ENCODE measurements at regions not wholly inside any gene's neighbourhood (a gene's known extent, or its start where the extent isn't known, plus 50 kb on each side); places are given as distances from the start of the nearest gene placed in this dataset.

DNA sequence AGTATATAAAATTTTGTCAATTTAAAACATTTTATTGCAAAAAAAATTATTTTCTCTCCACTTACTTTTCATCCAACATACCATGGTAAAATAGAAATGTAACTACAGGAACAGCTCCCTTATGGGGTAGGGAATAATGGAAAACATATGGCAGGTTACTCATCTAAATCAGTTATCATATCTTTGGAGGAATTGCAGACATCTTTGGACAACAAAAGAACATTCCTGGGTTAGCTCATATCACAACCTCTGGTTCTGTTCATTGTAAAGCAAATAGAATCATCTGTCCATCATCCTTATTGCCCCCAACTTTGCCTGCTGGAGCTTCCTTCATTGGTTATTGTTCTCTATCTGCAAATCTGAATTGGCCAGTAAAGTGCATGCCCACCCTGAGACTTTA is 387.5 kb upstream of the GRID2 start:
- no peaks in the 10 kb centered on the region for H3K27me3 ChIP-seq
- H3K4me3 ChIP-seq, result no peak overlapping the region
- DNase-seq, result no peak
- intact Hi-C loops (cut with DNase I; ENCODE audit: low total_unique reads), result no loop called here
- no peaks in the 10 kb centered on the region for H3K9me3 ChIP-seq
- H3K4me1 ChIP-seq, result no peaks in the 10 kb centered on the region
- no peak for TF ChIP-seq CTCF (IDR thresholded peaks at IDR 0.05)
- H3K27ac ChIP-seq, result no peak overlapping the region
- no peaks in the 10 kb centered on the region for H3K36me3 ChIP-seq

DNA sequence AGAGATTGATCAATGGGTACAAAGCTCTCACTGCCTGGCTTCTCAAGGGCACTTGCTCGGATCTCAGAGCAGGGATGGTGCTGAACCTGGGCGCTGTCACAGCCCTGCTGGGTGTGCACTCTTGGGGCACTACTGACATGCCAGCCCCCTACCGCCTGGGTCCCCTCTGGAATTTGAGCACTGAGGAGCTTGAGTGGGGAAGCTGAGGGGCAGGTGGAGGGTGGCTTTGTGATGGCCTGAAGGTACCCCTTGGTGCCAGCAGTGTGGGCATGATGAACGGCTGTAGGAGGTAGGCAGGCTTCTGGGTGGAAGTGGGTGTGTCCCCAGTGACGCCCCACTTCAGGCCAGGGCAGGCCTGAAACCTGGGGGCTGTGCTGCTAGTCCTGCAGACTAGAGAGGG is 379.1 kb upstream of the GRID2 start:
- Histone ChIP-seq H3K27ac (no peak overlapping the region), H3K36me3 (no peaks in the 10 kb centered on the region), H3K4me1 (no peaks in the 10 kb centered on the region), H3K4me3 (no peak overlapping the region), H3K27me3 (no peaks in the 10 kb centered on the region), H3K9me3 (no peaks in the 10 kb centered on the region)
- intact Hi-C loops (cut with DNase I; ENCODE audit: low total_unique reads), result no loop called here
- DNase-seq, result no peak
- no peak for TF ChIP-seq CTCF (IDR thresholded peaks at IDR 0.05)

- Histone ChIP-seq H3K27ac (no peak overlapping the region), H3K9me3 (no peaks in the 10 kb centered on the region), H3K4me3 (no peak overlapping the region), H3K4me1 (no peaks in the 10 kb centered on the region), H3K36me3 (no peaks in the 10 kb centered on the region), H3K27me3 (no peaks in the 10 kb centered on the region)
- intact Hi-C loops (cut with DNase I; ENCODE audit: low total_unique reads), result no loop called here
- TF ChIP-seq CTCF (IDR thresholded peaks at IDR 0.05), result no peak
- no peak for DNase-seq
Observed at GRCh38 chr4:91935217-91935616, 368.5 kb upstream of the GRID2 start.

DNA sequence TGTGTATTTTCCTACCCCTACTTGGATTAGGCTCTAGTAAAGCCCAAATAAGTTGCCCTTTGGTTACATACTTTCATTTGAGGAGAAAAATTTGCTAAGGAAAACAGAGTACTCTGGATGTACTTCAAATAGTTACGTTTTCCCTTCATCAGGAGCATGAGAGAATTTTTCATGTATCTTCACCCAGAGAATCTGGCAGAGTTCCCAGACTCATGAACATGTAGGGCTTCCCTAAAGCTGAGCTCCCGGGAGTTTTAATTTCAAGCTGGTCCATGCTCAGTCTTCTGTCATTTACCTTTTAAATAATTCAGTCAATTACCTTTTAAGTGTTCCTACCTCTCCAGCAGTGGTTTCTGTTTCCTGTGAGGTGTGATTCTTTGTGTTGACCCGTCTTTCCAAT is 367.5 kb upstream of the GRID2 start:
- no peak for DNase-seq
- intact Hi-C loops (cut with DNase I; ENCODE audit: low total_unique reads), result no loop called here

GRCh38 chr4:91957963-91958362 is 345.8 kb upstream of the GRID2 start:
- no peaks in the 10 kb centered on the region for H3K27me3 ChIP-seq
- DNase-seq, result no peak
- no peak for TF ChIP-seq CTCF (IDR thresholded peaks at IDR 0.05)
- no peak overlapping the region for H3K4me3 ChIP-seq
- intact Hi-C loops (cut with DNase I; ENCODE audit: low total_unique reads), result no loop called here
- H3K27ac ChIP-seq, result no peak overlapping the region
- peaks cover 0 to 3% (median 0%) of the 10 kb centered on the region in 3 donors for H3K9me3 ChIP-seq
- no peaks in the 10 kb centered on the region for H3K4me1 ChIP-seq
- no peaks in the 10 kb centered on the region for H3K36me3 ChIP-seq

More for the DNA sequence above, 367.5 kb upstream of the GRID2 start:
- Histone ChIP-seq H3K27me3 (no peaks in the 10 kb centered on the region), H3K4me3 (no peak overlapping the region), H3K27ac (no peak overlapping the region), H3K36me3 (no peaks in the 10 kb centered on the region), H3K4me1 (no peaks in the 10 kb centered on the region), H3K9me3 (no peaks in the 10 kb centered on the region)
- TF ChIP-seq CTCF (IDR thresholded peaks at IDR 0.05), result no peak

DNA sequence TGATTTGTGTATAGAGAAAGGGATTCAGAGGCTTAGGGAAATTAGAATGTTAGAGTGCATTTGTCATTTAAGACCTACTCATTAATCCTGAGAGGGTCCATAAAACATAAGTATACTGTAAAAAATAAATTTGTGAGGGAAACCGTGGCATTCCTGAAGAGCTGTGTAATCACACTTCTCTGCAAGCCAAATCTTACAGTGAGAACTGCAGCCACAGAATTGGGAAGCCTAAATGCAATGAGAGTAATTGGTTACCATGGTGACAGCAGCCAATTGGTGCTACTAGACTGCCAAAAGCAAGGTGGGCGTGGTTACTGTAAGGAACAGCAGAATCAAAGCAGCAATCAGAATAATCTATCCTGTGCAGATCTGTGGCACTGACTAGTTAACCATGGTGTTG is 345.2 kb upstream of the GRID2 start:
- peaks cover 0 to 3% (median 0%) of the 10 kb centered on the region in 3 donors for H3K9me3 ChIP-seq
- no peaks in the 10 kb centered on the region for H3K36me3 ChIP-seq
- H3K27me3 ChIP-seq, result no peaks in the 10 kb centered on the region
- TF ChIP-seq CTCF (IDR thresholded peaks at IDR 0.05), result no peak
- H3K4me1 ChIP-seq, result no peaks in the 10 kb centered on the region
- DNase-seq, result no peak
- no peak overlapping the region for H3K4me3 ChIP-seq
- intact Hi-C loops (cut with DNase I; ENCODE audit: low total_unique reads), result no loop called here
- H3K27ac ChIP-seq, result no peak overlapping the region
